Activated CD8-positive, alpha-beta T cell treated with anti-CD3 and anti-CD28 coated beads for 36 hours (primary cell): ENCODE measurements at regions not wholly inside any gene's neighbourhood (a gene's known extent, or its start where the extent isn't known, plus 50 kb on each side); places are given as distances from the start of the nearest gene placed in this dataset.
"Not testable (repeated sequence)": the region's sequence is repeated elsewhere in the genome, so short reads cannot be mapped to it uniquely, and the experiment has no call there.

Experiments
- ATAC-seq: fragments of 200-7000 bp; cut with Tn5 transposase; one replicate; pipeline ENCODE4 v1.10.0; 2021; ENCODE audit warnings: mild to moderate bottlenecking, moderate library complexity
- CTCF ChIA-PET: fragments of 350-600 bp; sonication (Branson Sonifier 250); formaldehyde crosslinking; loops from one replicate; lab custom pipeline; 2021; ENCODE audit warnings: antibody characterized with exemption; lab: Charles Lee
- POLR2A ChIA-PET: fragments of 350-600 bp; sonication (Branson Sonifier 250); formaldehyde crosslinking; loops from one replicate; lab custom pipeline; 2021; ENCODE audit warnings: antibody characterized with exemption; lab: Charles Lee
- DNase-seq: peaks from one replicate; pipeline ENCODE4 v3.0.0-alpha.2; 2020
- H3K27ac Mint-ChIP-seq: one replicate; pipeline ENCODE4 v1.8.0; 2021; ENCODE audit warnings: mild to moderate bottlenecking, mixed read lengths
- H3K27me3 Mint-ChIP-seq: one replicate; pipeline ENCODE4 v1.8.0; 2021; ENCODE audit warnings: mixed read lengths
- H3K36me3 Mint-ChIP-seq: one replicate; pipeline ENCODE4 v1.8.0; 2021; ENCODE audit warnings: low read depth, mixed read lengths
- H3K4me1 Mint-ChIP-seq: one replicate; pipeline ENCODE4 v1.8.0; 2021; ENCODE audit warnings: low read depth, mixed read lengths
- H3K4me3 Mint-ChIP-seq: one replicate; pipeline ENCODE4 v1.8.0; 2021; ENCODE audit warnings: mild to moderate bottlenecking, moderate library complexity, mixed read lengths
- H3K9me3 Mint-ChIP-seq: one replicate; pipeline ENCODE4 v1.8.0; 2021; ENCODE audit warnings: mixed read lengths
- intact Hi-C: fragments of 100-400 bp; cut with micrococcal nuclease; formaldehyde crosslinking; loops from one replicate; pipeline ENCODE4 v1.10.0; 2022
- TF ChIP-seq, protein P1 (sequence below): fragments of 200-600 bp; IDR thresholded peaks from one replicate; pipeline ENCODE4 v1.8.0; 2022; ENCODE audit warnings: antibody characterized with exemption, mild to moderate bottlenecking

DNA sequence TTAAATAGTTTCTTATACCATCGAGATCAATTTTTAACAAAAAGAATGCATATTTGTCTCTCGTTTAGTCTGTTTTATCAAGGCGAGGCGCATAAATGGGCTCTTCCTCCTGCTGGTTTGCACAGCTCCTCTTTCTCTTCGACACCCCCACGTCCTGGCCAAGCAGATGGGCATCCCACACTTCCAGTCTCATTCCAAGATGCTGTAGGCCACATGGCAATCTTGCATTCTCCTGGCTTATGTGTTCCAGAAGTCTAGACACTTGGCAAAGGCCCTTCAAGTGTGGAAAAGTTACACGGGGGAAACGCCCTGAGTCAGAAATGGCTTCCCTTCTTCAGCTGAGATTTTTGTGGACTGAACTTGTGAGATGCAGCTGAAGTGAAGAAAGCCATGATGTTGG lies 447.1 kb downstream of the QKI start:
- TF ChIP-seq, protein P1, sequence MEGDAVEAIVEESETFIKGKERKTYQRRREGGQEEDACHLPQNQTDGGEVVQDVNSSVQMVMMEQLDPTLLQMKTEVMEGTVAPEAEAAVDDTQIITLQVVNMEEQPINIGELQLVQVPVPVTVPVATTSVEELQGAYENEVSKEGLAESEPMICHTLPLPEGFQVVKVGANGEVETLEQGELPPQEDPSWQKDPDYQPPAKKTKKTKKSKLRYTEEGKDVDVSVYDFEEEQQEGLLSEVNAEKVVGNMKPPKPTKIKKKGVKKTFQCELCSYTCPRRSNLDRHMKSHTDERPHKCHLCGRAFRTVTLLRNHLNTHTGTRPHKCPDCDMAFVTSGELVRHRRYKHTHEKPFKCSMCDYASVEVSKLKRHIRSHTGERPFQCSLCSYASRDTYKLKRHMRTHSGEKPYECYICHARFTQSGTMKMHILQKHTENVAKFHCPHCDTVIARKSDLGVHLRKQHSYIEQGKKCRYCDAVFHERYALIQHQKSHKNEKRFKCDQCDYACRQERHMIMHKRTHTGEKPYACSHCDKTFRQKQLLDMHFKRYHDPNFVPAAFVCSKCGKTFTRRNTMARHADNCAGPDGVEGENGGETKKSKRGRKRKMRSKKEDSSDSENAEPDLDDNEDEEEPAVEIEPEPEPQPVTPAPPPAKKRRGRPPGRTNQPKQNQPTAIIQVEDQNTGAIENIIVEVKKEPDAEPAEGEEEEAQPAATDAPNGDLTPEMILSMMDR, result no peak
- no peak for DNase-seq
- Mint-ChIP-seq H3K4me3 (no peak overlapping the region), H3K36me3 (no peaks in the 10 kb centered on the region), H3K9me3 (no peaks in the 10 kb centered on the region), H3K27ac (no peak overlapping the region), H3K4me1 (no peaks in the 10 kb centered on the region), H3K27me3 (peaks cover 16% of the 10 kb centered on the region)
- ChIA-PET CTCF (no interaction called here), POLR2A (no interaction called here)
- intact Hi-C loops, result no loop called here
- no peak for ATAC-seq

DNA sequence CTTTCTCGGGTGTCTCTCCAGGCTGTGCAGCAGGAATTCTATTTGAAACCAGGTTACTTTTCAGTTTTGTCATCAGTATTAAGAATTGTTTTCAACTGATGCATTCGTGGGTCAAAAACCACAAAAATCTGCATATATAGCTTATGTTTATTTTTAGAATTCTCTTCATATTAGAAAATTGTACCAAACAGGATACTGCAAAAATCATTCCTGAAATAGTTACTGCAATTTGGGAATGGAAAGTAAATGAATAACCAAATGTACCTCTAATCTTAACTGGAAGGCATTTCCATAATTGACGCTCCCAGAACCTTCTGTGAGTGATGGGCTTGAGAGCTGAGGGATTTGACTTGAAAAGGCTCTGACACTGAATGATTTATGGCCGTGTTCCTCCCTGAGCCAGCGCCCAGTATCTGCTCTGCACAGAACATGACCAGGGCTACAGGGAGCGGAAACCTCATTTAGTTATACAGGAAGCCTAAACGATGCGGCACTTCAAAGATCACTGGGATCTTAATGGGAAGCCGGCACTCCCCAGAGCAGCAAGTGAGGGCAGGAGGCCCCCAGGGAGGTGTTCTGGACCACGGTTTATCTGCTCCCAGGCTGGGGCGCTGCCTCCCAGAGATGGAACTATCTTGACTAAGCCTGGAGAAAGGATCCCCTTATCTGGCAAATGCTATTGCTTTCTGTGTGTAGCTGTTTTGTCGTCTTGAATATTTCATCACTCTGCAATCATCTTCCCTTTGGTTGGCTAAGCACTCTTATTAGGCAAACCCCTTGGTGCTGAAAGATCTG lies 446.0 kb downstream of the QKI start:
- Mint-ChIP-seq H3K27me3 (peaks cover 16% of the 10 kb centered on the region), H3K4me1 (no peaks in the 10 kb centered on the region), H3K27ac (no peak overlapping the region), H3K4me3 (no peak overlapping the region), H3K36me3 (no peaks in the 10 kb centered on the region), H3K9me3 (no peaks in the 10 kb centered on the region)
- ATAC-seq (no peak), DNase-seq (no peak)
- TF ChIP-seq, protein P1, result no peak
- POLR2A ChIA-PET, result no interaction called here
- CTCF ChIA-PET, result interaction anchor here (0.7 kb wide), 1 partner anchor 35 kb away, joined by 3 read pairs; no protein-coding TSS in a partner anchor
- intact Hi-C loops, result no loop called here

DNA sequence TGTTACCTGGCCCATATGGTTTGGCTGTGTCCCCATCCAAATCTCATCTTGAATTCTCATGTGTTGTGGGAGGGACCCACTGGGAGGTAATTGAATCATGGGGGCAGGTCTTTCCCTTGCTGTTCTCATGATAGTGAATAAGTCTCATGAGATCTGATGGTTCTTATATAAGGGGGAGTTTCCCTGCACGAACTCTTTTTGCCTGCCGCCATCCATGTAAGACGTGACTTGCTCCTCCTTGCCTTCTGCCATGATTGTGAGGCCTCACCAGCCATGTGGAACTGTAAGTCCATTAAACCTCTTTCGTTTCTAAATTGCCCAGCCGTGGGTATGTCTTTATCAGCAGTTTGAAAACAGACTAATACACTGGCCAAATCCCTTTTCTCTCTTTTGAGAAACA lies 444.4 kb downstream of the QKI start:
- H3K9me3 Mint-ChIP-seq, H3K4me3 Mint-ChIP-seq, H3K27ac Mint-ChIP-seq, DNase-seq, H3K4me1 Mint-ChIP-seq, intact Hi-C loops, POLR2A ChIA-PET, H3K36me3 Mint-ChIP-seq, CTCF ChIA-PET, ATAC-seq: not testable (repeated sequence)
- H3K27me3 Mint-ChIP-seq, result peaks cover 11% of the 10 kb centered on the region

DNA sequence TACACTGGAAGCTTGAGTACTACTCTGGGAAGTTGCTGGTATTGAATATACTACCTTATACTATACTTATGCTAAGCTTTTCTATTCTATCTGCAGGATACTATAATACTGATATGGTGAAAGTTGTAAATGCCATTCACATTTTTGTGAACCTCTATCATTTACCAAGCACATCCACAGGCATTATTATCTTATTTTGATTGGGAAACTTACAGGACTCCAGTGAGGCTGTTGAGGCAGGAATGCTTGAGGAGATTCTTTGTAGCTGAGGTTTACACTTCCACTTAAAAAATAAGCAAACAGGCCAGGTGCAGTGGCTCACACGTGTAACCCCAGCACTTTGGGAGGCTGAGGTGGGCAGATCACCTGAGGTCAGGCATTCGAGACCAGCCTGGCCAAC lies 442.9 kb downstream of the QKI start:
- ATAC-seq (no peak), DNase-seq (no peak)
- H3K36me3 Mint-ChIP-seq, result no peaks in the 10 kb centered on the region
- H3K27ac Mint-ChIP-seq, result no peak overlapping the region
- H3K9me3 Mint-ChIP-seq, result no peaks in the 10 kb centered on the region
- H3K27me3 Mint-ChIP-seq, result peaks cover 8% of the 10 kb centered on the region
- POLR2A ChIA-PET, result no interaction called here
- H3K4me1 Mint-ChIP-seq, result no peaks in the 10 kb centered on the region
- TF ChIP-seq, protein P1, result no peak
- no peak overlapping the region for H3K4me3 Mint-ChIP-seq
- CTCF ChIA-PET, result no interaction called here
- intact Hi-C loops, result no loop called here

DNA sequence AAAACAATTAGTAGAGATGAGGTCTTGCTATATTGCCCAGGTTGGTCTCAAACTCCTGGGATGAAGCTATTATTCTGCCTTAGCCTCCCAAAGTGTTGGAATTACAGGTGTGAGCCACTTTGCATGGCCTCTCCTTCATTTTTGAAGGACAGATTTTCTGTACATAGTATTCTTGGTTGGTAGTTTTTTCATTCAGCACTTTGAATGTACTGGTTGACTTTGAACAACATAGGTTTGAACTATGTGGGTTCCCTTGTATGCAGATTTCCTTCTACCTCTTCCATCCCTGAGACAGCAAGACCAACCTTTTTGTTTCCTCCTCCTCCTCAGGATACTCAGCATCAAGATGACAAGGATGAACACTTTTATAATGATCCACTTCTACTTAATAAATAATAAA lies 436.4 kb downstream of the QKI start:
- H3K4me1 Mint-ChIP-seq, result no peaks in the 10 kb centered on the region
- CTCF ChIA-PET, result no interaction called here
- H3K9me3 Mint-ChIP-seq, result peaks cover 7% of the 10 kb centered on the region
- ATAC-seq (no peak), DNase-seq (no peak)
- no peaks in the 10 kb centered on the region for H3K27me3 Mint-ChIP-seq
- intact Hi-C loops, result no loop called here
- no peak overlapping the region for H3K4me3 Mint-ChIP-seq
- H3K36me3 Mint-ChIP-seq, result no peaks in the 10 kb centered on the region
- TF ChIP-seq, protein P1, result no peak
- POLR2A ChIA-PET, result no interaction called here
- H3K27ac Mint-ChIP-seq, result no peak overlapping the region
